HEK293 (cell line): ENCODE measurements at regions not wholly inside any gene's neighbourhood (a gene's known extent, or its start where the extent isn't known, plus 50 kb on each side); places are given as distances from the start of the nearest gene placed in this dataset.

ENCODE experiments used
- YY1 ChIP-seq: fragments of 450-650 bp; formaldehyde crosslinking; IDR thresholded peaks from 2 replicates; pipeline ENCODE4 v1.5.1; 2018; ENCODE audit warnings: missing biosample characterization, missing genetic modification characterization
- ZBTB21 ChIP-seq: fragments of 450-650 bp; formaldehyde crosslinking; IDR thresholded peaks from 2 replicates; pipeline ENCODE4 v1.5.1; 2017; ENCODE audit warnings: missing biosample characterization, missing genetic modification characterization
- ZNF155 ChIP-seq: fragments of 450-650 bp; formaldehyde crosslinking; IDR thresholded peaks from 2 replicates; pipeline ENCODE4 v1.5.1; 2016; ENCODE audit warnings: missing biosample characterization, missing genetic modification characterization
- ZNF239 ChIP-seq: fragments of 450-650 bp; formaldehyde crosslinking; IDR thresholded peaks from 2 replicates; pipeline ENCODE4 v1.5.1; 2016; ENCODE audit warnings: missing biosample characterization, missing genetic modification characterization
- ZNF394 ChIP-seq: fragments of 450-650 bp; formaldehyde crosslinking; IDR thresholded peaks from 2 replicates; pipeline ENCODE4 v1.5.1; 2016; ENCODE audit warnings: missing biosample characterization, missing genetic modification characterization, mild to moderate bottlenecking, moderate library complexity, borderline replicate concordance
- ZNF623 ChIP-seq: fragments of 450-650 bp; formaldehyde crosslinking; IDR thresholded peaks from 2 replicates; pipeline ENCODE4 v1.5.1; 2016; ENCODE audit warnings: missing biosample characterization, missing genetic modification characterization
- ZNF785 ChIP-seq: fragments of 450-650 bp; formaldehyde crosslinking; IDR thresholded peaks from 2 replicates; pipeline ENCODE4 v1.5.1; 2016; ENCODE audit warnings: missing biosample characterization, missing genetic modification characterization
- TF ChIP-seq, protein P1 (sequence below): fragments of 450-650 bp; formaldehyde crosslinking; IDR thresholded peaks from 2 replicates; pipeline ENCODE4 v1.5.1; 2016; ENCODE audit warnings: missing biosample characterization, missing genetic modification characterization
- TF ChIP-seq, protein P2 (sequence below): fragments of 450-650 bp; formaldehyde crosslinking; IDR thresholded peaks from 2 replicates; pipeline ENCODE4 v1.5.1; 2016; ENCODE audit warnings: missing biosample characterization, missing genetic modification characterization

DNA sequence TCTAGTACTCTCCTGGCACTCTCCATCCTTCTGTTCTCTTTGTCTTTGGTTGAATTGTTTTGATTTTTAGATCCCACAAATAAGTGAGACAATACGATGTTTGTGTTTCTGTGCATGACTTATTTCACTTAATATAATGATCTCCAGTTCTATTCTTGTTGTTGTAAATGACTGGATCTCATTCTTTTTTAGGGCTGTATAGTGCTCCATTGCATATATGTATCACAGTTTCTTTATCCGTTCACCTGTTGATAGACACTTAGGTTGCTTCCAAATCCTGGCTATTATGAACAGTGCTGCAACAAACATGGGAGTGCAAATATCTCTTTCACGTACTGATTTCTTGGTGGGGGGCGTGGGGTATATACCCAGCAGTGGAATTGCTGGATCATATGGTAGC is 245.0 kb downstream of the ADCYAP1 start:
- TF ChIP-seq ZNF394 (tag by site-specific recombination) (no peak), YY1 (tag by site-specific recombination) (no peak), ZNF623 (tag by site-specific recombination) (no peak), ZNF155 (tag by site-specific recombination) (no peak), ZNF239 (tag by site-specific recombination) (no peak), ZNF785 (tag by site-specific recombination) (no peak), ZBTB21 (no peak)
- TF ChIP-seq, protein P1, sequence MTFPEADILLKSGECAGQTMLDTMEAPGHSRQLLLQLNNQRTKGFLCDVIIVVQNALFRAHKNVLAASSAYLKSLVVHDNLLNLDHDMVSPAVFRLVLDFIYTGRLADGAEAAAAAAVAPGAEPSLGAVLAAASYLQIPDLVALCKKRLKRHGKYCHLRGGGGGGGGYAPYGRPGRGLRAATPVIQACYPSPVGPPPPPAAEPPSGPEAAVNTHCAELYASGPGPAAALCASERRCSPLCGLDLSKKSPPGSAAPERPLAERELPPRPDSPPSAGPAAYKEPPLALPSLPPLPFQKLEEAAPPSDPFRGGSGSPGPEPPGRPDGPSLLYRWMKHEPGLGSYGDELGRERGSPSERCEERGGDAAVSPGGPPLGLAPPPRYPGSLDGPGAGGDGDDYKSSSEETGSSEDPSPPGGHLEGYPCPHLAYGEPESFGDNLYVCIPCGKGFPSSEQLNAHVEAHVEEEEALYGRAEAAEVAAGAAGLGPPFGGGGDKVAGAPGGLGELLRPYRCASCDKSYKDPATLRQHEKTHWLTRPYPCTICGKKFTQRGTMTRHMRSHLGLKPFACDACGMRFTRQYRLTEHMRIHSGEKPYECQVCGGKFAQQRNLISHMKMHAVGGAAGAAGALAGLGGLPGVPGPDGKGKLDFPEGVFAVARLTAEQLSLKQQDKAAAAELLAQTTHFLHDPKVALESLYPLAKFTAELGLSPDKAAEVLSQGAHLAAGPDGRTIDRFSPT (tag by site-specific recombination), result no peak
- TF ChIP-seq, protein P2, sequence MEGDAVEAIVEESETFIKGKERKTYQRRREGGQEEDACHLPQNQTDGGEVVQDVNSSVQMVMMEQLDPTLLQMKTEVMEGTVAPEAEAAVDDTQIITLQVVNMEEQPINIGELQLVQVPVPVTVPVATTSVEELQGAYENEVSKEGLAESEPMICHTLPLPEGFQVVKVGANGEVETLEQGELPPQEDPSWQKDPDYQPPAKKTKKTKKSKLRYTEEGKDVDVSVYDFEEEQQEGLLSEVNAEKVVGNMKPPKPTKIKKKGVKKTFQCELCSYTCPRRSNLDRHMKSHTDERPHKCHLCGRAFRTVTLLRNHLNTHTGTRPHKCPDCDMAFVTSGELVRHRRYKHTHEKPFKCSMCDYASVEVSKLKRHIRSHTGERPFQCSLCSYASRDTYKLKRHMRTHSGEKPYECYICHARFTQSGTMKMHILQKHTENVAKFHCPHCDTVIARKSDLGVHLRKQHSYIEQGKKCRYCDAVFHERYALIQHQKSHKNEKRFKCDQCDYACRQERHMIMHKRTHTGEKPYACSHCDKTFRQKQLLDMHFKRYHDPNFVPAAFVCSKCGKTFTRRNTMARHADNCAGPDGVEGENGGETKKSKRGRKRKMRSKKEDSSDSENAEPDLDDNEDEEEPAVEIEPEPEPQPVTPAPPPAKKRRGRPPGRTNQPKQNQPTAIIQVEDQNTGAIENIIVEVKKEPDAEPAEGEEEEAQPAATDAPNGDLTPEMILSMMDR (tag by site-specific recombination), result no peak
